Vagina (tissue), 2 donors: ENCODE measurements at regions not wholly inside any gene's neighbourhood (a gene's known extent, or its start where the extent isn't known, plus 50 kb on each side); places are given as distances from the start of the nearest gene placed in this dataset.

ENCODE experiments used
- DNase-seq, 2 donors: peaks; one replicate each; pipeline ENCODE4 v3.0.0-alpha.2; 2017; ENCODE audit errors: extremely low spot score in 2 of 2
- H3K27ac ChIP-seq: fragments of 200-600 bp; sonication (generic); one replicate; pipeline ENCODE4 v1.5.1; 2019
- H3K27me3 ChIP-seq: fragments of 200-600 bp; sonication (generic); one replicate; pipeline ENCODE4 v1.5.1; 2019
- H3K36me3 ChIP-seq, 2 donors: fragments of 200-600 bp; sonication (generic); one replicate each; pipeline ENCODE4 v1.5.1; 2017 to 2019
- H3K4me1 ChIP-seq: fragments of 200-600 bp; sonication (generic); one replicate; pipeline ENCODE4 v1.5.1; 2019
- H3K4me3 ChIP-seq, 2 donors: fragments of 200-600 bp; sonication (generic); 1 replicate in 1 of 2; 2 replicates in 1 of 2; pipeline ENCODE4 v1.5.1; 2016 to 2019
- H3K9me3 ChIP-seq: fragments of 200-600 bp; sonication (generic); one replicate; pipeline ENCODE4 v1.5.1; 2019
- CTCF ChIP-seq, 3 experiments: fragments of 450-650 bp in 2 of 3; fragments of 200-600 bp in 1 of 3; sonication (generic) in 1 of 3; IDR thresholded peaks; one replicate each; pipeline ENCODE4 v1.5.1; 2017 to 2019; ENCODE audit warnings: antibody characterized with exemption in 3 of 3, mild to moderate bottlenecking in 2 of 3, moderate library complexity in 2 of 3
- POLR2A ChIP-seq, 2 donors: fragments of 450-650 bp; IDR thresholded peaks; one replicate each; pipeline ENCODE4 v1.6.1; 2017; ENCODE audit warnings: antibody characterized with exemption in 2 of 2, mild to moderate bottlenecking in 2 of 2, moderate library complexity in 2 of 2
- POLR2AphosphoS5 ChIP-seq, 2 donors: sonication (generic); formaldehyde crosslinking; IDR thresholded peaks; one replicate each; pipeline ENCODE4 v1.9.0; 2017; ENCODE audit warnings: antibody characterized with exemption in 2 of 2, mild to moderate bottlenecking in 2 of 2, low read depth in 1 of 2; ENCODE audit not compliant: insufficient read depth in 1 of 2
- intact Hi-C: fragments of 100-400 bp; cut with DNase I; formaldehyde crosslinking; loops from one replicate; pipeline ENCODE4 v1.15.1; 2023

- Histone ChIP-seq H3K9me3 (no peaks in the 10 kb centered on the region), H3K27me3 (no peaks in the 10 kb centered on the region), H3K36me3 (no peaks in the 10 kb centered on the region), H3K4me3 (no peak overlapping the region), H3K27ac (no peak overlapping the region), H3K4me1 (no peaks in the 10 kb centered on the region)
- TF ChIP-seq POLR2AphosphoS5 (IDR thresholded peaks at IDR 0.05; ENCODE audit: insufficient read depth in 1 of 2, low read depth in 1 of 2) (no peak), POLR2A (IDR thresholded peaks at IDR 0.05) (no peak), CTCF (IDR thresholded peaks at IDR 0.05) (no peak)
- no peak for DNase-seq
- intact Hi-C loops, result no loop called here
These were observed 336.1 kb downstream of the CTTN start for GRCh38 chr11:70734379-70734778.

GRCh38 chr11:70734911-70735310 is 336.6 kb downstream of the CTTN start:
- intact Hi-C loops, result no loop called here
- no peak for TF ChIP-seq CTCF (IDR thresholded peaks at IDR 0.05)
- TF ChIP-seq POLR2AphosphoS5 (IDR thresholded peaks at IDR 0.05; ENCODE audit: insufficient read depth in 1 of 2, low read depth in 1 of 2), result no peak
- no peak for TF ChIP-seq POLR2A (IDR thresholded peaks at IDR 0.05)

GRCh38 chr11:70735976-70736375 is 337.6 kb downstream of the CTTN start:
- intact Hi-C loops, result no loop called here

More at GRCh38 chr11:70734911-70735310, 336.6 kb downstream of the CTTN start:
- Histone ChIP-seq H3K9me3 (no peaks in the 10 kb centered on the region), H3K27me3 (no peaks in the 10 kb centered on the region), H3K4me1 (no peaks in the 10 kb centered on the region), H3K36me3 (no peaks in the 10 kb centered on the region), H3K4me3 (no peak overlapping the region), H3K27ac (no peak overlapping the region)
- DNase-seq, result no peak

GRCh38 chr11:70736461-70736860 is 338.1 kb downstream of the CTTN start:
- Histone ChIP-seq H3K27me3 (no peaks in the 10 kb centered on the region), H3K4me3 (no peak overlapping the region), H3K27ac (no peak overlapping the region), H3K36me3 (no peaks in the 10 kb centered on the region), H3K4me1 (no peaks in the 10 kb centered on the region), H3K9me3 (no peaks in the 10 kb centered on the region)
- TF ChIP-seq POLR2A (IDR thresholded peaks at IDR 0.05) (no peak), CTCF (IDR thresholded peaks at IDR 0.05) (no peak), POLR2AphosphoS5 (IDR thresholded peaks at IDR 0.05; ENCODE audit: insufficient read depth in 1 of 2, low read depth in 1 of 2) (no peak)
- intact Hi-C loops, result no loop called here
- no peak for DNase-seq

More at GRCh38 chr11:70735976-70736375, 337.6 kb downstream of the CTTN start:
- Histone ChIP-seq H3K36me3 (no peaks in the 10 kb centered on the region), H3K9me3 (no peaks in the 10 kb centered on the region), H3K27ac (no peak overlapping the region), H3K4me1 (no peaks in the 10 kb centered on the region), H3K27me3 (no peaks in the 10 kb centered on the region), H3K4me3 (no peak overlapping the region)
- no peak for DNase-seq
- no peak for TF ChIP-seq CTCF (IDR thresholded peaks at IDR 0.05)

- no peak overlapping the region for H3K27ac ChIP-seq
- H3K27me3 ChIP-seq, result no peaks in the 10 kb centered on the region
- TF ChIP-seq POLR2A (IDR thresholded peaks at IDR 0.05) (no peak), POLR2AphosphoS5 (IDR thresholded peaks at IDR 0.05; ENCODE audit: insufficient read depth in 1 of 2, low read depth in 1 of 2) (no peak), CTCF (IDR thresholded peaks at IDR 0.05) (no peak)
- no peaks in the 10 kb centered on the region for H3K9me3 ChIP-seq
- H3K4me3 ChIP-seq, result no peak overlapping the region
- no peaks in the 10 kb centered on the region for H3K4me1 ChIP-seq
- intact Hi-C loops, result no loop called here
- no peak for DNase-seq
- no peaks in the 10 kb centered on the region for H3K36me3 ChIP-seq
These were observed 338.8 kb downstream of the CTTN start for GRCh38 chr11:70736937-70737640.
